Activated effector memory CD4-positive, alpha-beta T cell treated with anti-CD3 and anti-CD28 coated beads, Interleukin-2, amount 50 U/mL, for 16 hours (primary cell): ENCODE measurements at regions not wholly inside any gene's neighbourhood (a gene's known extent, or its start where the extent isn't known, plus 50 kb on each side); places are given as distances from the start of the nearest gene placed in this dataset.
"Not testable (repeated sequence)": the region's sequence is repeated elsewhere in the genome, so short reads cannot be mapped to it uniquely, and the experiment has no call there.

Experiments
- DNase-seq: peaks from one replicate; pipeline ENCODE4 v3.0.0-alpha.2; 2020

GRCh38 chr14:36465178-36465577 is 54.9 kb downstream of the NKX2-1 start:
- DNase-seq: no peak

DNA sequence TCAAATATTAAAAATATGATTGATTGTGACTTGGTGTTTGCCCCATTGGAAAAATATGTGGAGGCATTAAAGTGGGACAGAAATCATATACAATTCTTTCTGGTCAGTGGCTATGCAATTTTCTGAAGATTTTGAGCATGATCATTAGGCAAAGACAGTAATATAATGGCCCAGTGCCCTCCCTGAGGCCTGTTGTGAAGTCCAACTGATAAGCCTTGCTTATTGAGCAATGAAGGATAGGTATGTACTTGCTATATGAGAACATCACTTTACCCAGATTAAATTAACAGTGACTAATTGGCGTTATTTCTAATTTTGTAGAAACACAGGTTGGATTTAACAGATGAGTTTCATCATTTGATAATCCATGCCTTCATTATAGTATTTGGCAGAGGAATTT is 57.1 kb downstream of the NKX2-1 start:
- DNase-seq: no peak

GRCh38 chr14:36455241-36455627 is 64.8 kb downstream of the NKX2-1 start:
- no peak for DNase-seq

DNA sequence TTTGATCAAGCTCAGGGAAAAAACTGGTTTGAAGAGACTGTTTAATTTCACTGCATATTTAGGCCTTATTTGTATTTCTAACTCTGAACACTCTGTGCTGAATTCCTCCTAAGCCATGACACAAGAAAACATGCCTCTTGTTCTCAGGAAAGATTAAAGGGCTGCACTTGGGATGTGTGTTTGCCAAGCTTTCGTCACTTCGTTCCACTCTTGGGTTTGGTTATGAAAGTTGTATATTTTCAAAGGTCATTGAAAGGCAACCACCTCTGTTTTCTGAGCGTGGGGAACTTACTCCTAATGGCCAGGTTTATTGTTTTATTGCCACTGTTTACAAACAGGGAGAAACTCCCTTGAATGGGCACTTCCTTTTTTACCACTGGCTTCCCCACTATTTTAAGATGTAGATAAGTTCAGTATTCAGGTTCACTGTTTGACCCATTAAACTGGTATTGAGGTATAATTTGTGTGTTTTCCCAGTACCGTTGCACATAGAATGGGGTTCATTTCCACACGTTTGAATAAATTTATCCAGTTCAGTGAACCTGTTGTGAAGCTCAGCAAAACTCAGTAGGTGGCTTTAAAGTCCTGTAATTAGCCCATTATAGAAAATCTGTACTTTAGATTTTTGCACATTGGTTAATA is 65.3 kb downstream of the NKX2-1 start:
- no peak for DNase-seq

- no peak for DNase-seq
Measured at GRCh38 chr14:36452860-36453259, 67.2 kb downstream of the NKX2-1 start.

DNA sequence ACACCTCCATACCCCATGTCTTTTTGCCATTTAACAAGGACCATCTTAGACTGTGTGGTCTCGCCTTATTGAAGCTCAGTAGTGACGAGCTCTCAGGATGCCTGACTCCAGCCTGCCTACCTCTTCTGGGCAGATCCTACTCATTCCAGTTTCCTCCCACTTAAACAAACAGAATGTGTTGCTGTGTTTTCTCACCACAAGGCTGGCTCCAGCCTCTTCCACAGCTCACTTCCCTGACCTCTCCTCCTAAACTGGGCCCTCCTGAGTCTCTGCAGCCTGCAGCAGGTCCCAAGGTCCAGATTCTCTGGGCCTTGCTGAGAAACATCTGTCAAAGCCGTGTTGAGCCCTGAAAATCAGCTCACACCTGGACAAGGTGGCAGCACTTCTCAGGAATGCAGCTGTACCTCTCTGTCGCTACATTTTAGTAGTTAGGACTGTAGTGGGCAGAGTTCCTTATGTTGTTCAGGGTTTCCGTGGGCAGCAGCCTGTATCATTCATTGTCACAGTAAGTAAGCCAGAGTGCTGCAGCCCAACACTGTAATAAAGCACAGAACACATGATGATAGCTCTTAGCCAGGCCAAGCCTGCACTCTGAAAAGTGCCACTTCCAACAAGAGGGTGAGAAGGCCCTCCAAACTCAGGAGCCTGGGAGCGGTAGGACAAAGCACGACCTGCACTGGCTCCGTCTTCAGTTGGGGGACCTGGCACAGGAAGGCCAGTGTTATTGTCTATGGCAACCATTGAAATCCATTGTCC is 68.5 kb downstream of the NKX2-1 start:
- no peak for DNase-seq

DNA sequence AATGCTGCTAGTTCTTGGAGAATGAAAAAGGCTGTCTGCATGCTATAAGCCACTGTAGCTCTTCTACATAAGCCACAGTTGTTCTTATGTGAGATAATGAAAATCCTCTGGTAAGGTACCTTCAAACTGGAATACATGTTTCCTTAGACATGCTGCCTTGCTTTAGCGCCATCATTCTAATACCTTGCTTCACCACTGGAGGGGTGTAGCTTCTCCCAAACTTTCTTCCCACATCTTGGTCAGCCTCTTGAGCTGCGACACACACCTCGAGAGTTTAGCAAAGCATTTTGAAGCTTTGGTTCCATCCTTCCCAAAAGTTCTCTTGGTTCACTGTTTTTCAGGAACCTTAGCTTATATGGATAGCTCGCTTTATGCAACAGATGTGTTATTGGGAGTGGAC is 69.5 kb downstream of the NKX2-1 start:
- no peak for DNase-seq

GRCh38 chr14:36449903-36450302 is 70.1 kb downstream of the NKX2-1 start:
- no peak for DNase-seq

GRCh38 chr14:36443374-36443773 is 76.7 kb downstream of the NKX2-1 start:
- DNase-seq: no peak

- DNase-seq: no peak
Measured at GRCh38 chr14:36442824-36443241, 77.2 kb downstream of the NKX2-1 start.

DNA sequence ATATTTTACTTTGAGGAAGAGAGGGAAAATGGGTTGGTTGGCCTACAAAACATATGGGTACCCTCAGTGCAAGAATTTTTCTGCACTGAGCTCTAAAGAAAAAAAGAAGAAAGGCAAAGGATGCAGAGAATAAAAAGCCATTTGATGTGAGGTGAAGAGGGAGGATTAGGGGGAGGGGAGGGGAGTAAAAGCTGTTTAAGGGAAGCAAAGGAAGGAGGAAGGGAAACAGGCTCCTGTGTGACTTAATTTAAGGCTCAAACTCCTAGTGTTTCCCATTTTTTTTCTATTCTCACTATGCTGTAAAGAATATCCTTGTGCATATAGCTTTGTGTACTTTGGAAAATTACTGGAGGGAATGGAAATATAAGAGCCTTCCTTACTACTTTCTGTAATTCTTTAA is 78.7 kb downstream of the NKX2-1 start:
- no peak for DNase-seq

DNA sequence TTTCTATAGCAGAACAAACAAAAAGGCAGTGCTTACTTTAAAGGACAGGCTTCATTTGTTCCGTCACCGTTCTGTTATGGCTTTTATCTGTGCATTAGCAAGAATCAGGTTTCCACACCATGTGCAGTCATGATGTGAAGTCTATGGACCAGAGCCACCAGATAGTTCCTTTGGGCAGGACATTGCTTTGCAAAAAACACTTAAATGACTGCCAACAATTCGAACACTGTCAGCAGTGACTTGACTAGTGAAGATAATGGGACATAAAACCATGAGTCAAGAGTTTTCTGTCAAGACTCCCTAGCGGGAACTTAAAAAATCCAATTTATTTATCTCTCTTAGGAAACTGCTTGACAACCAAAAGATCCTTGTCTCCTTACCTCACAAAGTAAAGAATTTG is 80.3 kb downstream of the NKX2-1 start:
- DNase-seq: no peak

DNA sequence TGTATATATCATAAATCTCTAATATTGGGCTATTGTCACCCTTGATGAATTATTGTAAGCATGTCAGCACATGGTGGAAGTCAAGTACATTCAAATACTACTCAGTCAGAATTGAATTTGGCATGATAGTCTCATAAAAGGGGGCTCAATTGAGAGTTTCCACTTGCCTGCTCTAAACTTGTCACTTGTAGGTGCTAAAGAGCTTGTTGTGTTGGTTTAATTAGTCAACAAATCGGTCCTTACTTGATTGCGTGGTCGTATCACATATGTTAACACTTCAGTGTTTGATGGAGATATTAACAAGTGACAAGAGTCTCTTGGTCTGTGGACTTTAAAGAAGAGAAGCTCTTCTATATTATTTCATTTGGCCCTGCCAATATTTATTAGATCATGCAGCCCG is 81.1 kb downstream of the NKX2-1 start:
- no peak for DNase-seq

DNA sequence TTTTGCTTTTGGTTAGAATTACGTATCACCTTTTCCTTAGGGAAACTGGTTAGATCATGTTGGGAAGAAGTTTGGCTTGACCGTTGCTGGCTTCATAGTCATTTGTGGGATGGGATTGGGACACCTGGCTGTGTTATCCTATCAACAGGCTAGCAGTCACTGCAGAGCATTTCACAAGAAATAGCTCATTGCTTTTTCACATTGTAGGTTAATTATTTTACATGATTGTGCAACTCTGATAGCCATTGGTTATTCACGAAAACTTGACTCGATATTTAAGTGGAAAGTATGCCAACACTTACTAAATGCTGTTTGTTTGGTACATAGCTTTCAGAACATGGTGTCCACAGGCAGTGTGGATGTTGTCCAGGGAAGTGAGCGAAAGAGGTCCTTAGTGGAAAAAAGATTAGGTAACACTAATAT is 89.4 kb downstream of the NKX2-1 start:
- no peak for DNase-seq

GRCh38 chr14:36430169-36430568 is 89.9 kb downstream of the NKX2-1 start:
- DNase-seq: no peak

DNA sequence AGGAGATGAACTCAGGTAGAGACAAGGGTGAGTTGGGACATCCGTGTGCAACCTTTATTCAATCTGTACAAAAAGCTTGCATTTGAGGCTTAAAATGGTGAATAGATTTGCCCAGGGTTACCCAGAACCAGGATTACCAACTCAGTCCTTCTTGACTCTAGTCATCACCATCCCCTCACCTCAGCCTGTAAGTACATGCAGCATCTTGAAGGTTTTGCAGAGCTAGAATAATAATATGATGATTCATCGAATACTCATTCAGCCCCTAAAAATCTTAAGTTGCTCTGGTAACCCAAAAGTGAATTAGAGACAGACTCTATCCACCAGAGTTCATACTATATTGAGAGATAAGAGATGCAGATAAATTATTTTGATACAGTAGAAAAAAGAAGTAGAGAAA is 90.3 kb downstream of the NKX2-1 start:
- DNase-seq: no peak

DNA sequence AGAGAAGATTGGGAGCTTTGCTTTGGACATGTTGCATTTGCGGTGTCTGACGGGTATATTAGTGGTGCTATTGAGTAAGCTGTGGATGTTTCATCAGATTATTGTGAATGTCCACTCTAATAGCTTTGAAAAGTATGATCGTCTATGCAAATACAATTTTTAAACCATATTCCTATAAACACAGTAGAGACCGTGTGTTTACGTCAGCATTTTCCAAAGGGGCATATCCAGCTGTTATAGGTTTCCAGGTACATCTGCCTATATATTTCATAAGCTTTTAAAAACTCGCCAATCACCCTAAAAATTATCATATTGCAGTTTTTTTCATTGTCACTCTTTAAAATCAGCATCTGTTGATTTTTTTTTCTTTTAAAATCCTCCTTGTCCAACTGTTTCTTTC is 91.7 kb downstream of the NKX2-1 start:
- DNase-seq: no peak

- DNase-seq: no peak
Measured at GRCh38 chr14:36426836-36427235, 93.2 kb downstream of the NKX2-1 start.

DNA sequence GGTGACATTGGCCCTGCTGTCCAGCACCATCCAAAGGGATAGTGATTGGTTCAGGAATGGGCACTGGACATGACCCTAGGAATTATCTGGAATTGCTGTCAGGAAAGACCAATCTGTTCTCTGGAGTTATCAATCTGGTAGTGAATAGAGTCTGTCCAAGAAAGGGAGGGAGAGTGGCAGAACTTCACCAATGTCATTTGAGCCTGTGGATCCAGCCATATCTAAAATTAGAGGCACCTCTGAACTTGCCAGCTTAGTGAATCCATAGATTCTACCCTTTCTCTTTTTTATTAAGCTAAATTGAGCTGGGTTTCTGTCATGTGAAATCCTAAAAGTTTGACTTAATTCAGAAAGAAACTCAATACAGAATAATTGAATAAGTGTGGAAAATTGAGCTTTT is 93.9 kb downstream of the NKX2-1 start:
- DNase-seq: no peak

- DNase-seq: no peak
Measured at GRCh38 chr14:36424478-36425102, 95.4 kb downstream of the NKX2-1 start.

- DNase-seq: no peak
Measured at GRCh38 chr14:36423430-36423829, 96.6 kb downstream of the NKX2-1 start.

DNA sequence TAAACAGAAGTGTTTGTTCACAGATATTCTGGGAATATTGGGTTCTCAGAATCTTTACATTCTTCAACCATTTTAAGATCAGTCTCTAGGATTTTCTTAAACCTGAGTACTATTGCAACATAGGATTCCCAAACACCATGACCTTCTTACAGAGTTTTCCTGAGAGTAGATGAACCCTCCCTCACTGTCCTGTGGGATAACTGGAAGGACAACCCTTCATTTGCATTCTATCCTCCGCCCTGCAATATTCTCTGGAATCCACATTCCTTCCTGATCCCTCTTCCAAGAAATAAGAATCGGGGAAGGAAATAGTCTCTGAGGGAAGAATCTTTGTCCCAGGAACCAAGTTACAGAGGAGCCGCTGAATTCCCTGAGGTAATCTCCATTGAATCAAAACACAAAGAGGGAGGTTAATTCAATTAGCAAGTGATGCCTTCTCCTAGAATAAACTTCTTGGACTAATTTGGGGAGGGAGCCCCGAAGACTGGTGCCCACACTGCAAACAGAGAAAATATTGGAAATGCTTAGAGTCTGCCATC is 99.8 kb upstream of the MBIP start:
- no peak for DNase-seq

DNA sequence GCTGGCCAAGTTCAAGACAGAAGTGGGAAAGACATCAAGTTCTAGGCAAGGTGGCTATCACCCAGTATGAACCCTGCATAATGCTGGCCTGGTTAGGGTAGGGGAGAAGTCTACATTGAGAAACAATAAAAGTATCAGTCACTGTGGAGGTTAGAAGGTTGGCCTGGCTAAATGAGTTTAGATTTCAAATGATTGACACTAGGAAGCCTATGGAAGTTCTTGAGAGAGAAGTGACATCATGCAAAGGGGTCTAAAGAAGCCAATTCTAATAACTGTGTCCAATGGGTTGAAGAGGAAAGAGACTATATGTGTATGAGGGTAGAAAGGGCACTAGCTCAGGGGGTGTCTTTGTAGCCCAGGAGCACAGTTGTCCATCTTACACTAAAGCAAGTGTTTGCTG is 98.5 kb upstream of the MBIP start:
- no peak for DNase-seq

- not testable (repeated sequence) for DNase-seq
Measured at GRCh38 chr14:36411951-36412350, 91.5 kb upstream of the MBIP start.
